Spleen (tissue), 7 donors: ENCODE measurements at regions not wholly inside any gene's neighbourhood (a gene's known extent, or its start where the extent isn't known, plus 50 kb on each side); places are given as distances from the start of the nearest gene placed in this dataset.

ENCODE experiments used
- POLR2A ChIP-seq, 3 donors: fragments of 450-650 bp; IDR thresholded peaks; one replicate each; pipeline ENCODE4 v1.5.1; 2017; ENCODE audit warnings: antibody characterized with exemption in 3 of 3, mild to moderate bottlenecking in 1 of 3
- POLR2AphosphoS5 ChIP-seq, 3 donors: sonication (generic); formaldehyde crosslinking; IDR thresholded peaks; one replicate each; pipeline ENCODE4 v1.5.1; 2017; ENCODE audit warnings: antibody characterized with exemption in 3 of 3
- TF ChIP-seq, protein P1 (sequence below), 11 experiments: fragments of 200-600 bp in 7 of 11; fragments of 450-650 bp in 4 of 11; sonication (generic) in 4 of 11; IDR thresholded peaks in 8 of 11; conservative IDR thresholded peaks in 3 of 11; 1 replicate in 7 of 11; 2 replicates in 4 of 11; pipeline versions ENCODE4 v1.4.0 to v1.8.0; 2016 to 2021; ENCODE audit warnings: antibody characterized with exemption in 11 of 11, inconsistent platforms in 4 of 11, mild to moderate bottlenecking in 1 of 11
- donor health status: DM: no; HTN: no; CAD: no; lungs with moderate emphysema.
- donor health status: DM: no; HTN: no; CAD: no.
- donor health status: DM: no; HTN: no; CAD: no.

DNA sequence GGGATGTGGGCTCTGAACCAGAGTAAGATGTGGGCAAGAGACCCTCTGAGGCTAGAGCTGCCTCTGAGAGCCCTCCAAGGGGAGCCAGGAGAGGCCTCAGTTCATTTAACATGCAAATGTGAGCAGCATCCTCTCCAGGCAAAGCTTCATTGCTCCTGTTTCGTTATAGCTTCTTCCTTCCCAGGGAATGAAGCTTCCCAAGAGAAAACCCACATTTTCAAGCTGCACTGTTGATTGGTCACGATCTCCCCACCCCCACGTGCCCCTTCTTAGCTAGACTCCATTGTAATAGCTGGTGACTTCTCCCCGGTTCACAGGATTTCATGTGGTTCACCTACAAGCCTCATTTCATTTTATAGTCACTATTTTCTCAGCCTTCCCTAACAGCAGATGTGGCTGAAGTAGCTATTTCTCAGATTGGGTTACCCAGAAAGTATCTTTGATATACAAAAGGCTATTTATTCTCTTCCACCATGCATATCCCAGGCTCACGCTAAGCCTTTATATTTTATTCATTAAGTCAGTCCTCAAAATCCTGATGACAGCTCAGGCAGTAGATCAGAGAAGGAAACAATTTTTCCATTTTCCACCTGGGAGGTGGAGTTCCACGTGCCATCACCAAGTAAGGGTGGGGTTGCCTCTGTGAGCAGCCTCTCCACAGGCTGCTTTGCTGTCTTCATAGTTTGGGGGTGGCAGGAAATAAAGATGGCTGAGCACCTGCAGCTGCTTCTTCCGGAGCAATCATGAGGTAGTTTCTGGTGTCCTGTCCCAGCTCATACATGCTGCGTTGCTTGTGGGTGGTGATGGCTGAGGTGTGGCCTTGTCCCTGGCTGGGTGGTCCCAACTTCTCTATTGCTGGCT, 178.3 kb upstream of the RAB4A start:
- TF ChIP-seq, protein P1, sequence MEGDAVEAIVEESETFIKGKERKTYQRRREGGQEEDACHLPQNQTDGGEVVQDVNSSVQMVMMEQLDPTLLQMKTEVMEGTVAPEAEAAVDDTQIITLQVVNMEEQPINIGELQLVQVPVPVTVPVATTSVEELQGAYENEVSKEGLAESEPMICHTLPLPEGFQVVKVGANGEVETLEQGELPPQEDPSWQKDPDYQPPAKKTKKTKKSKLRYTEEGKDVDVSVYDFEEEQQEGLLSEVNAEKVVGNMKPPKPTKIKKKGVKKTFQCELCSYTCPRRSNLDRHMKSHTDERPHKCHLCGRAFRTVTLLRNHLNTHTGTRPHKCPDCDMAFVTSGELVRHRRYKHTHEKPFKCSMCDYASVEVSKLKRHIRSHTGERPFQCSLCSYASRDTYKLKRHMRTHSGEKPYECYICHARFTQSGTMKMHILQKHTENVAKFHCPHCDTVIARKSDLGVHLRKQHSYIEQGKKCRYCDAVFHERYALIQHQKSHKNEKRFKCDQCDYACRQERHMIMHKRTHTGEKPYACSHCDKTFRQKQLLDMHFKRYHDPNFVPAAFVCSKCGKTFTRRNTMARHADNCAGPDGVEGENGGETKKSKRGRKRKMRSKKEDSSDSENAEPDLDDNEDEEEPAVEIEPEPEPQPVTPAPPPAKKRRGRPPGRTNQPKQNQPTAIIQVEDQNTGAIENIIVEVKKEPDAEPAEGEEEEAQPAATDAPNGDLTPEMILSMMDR (IDR thresholded peaks at IDR 0.05 in 8 of 11, conservative IDR thresholded peaks at IDR 0.05 in 3 of 11): no peak
- TF ChIP-seq POLR2AphosphoS5 (IDR thresholded peaks at IDR 0.05) (no peak), POLR2A (IDR thresholded peaks at IDR 0.05) (no peak)
